A549 (cell line): ENCODE measurements at regions not wholly inside any gene's neighbourhood (a gene's known extent, or its start where the extent isn't known, plus 50 kb on each side); places are given as distances from the start of the nearest gene placed in this dataset.

Experiments
- ATAC-seq, 2 experiments: fragments of 200-7000 bp in 1 of 2; fragments of >200 bp in 1 of 2; cut with Nextera tagmentation in 1 of 2; cut with Tn5 transposase in 1 of 2; 3 replicates each; pipeline versions ENCODE4 v1.8.0 to v1.9.1; 2018 to 2020; ENCODE audit warnings: mild to moderate bottlenecking in 1 of 2, moderate library complexity in 1 of 2
- CTCF ChIA-PET: fragments of 300-600 bp; sonication (Branson Sonifier 250); formaldehyde crosslinking; extraction: SDS; loops from one replicate; lab custom pipeline; 2021; ENCODE audit warnings: antibody characterized with exemption, inconsistent platforms; lab: Yijun Ruan, JAX
- POLR2A ChIA-PET: fragments of 350-600 bp; formaldehyde crosslinking; extraction: SDS; loops from one replicate; lab custom pipeline; 2021; ENCODE audit warnings: antibody characterized with exemption, inconsistent platforms; lab: Yijun Ruan, JAX
- DNase-seq, 2 experiments: peaks; one replicate each; pipeline versions ENCODE4 v3.0.0 to v3.0.0-alpha.2; 2011 to 2016; ENCODE audit warnings: low read depth in 1 of 2, low spot score in 1 of 2
- FAIRE-seq: peaks from 2 replicates; lab custom pipeline; 2011; peaks lifted over from hg19 to GRCh38; lab: Jason Lieb, UNC
- H3K27ac ChIP-seq, 2 experiments: fragments of >200 bp; sonication (Bioruptor Twin); formaldehyde crosslinking; 3 replicates each; pipeline ENCODE4 v1.5.1; 2016 to 2017
- H3K4me1 ChIP-seq: fragments of >200 bp; sonication (Bioruptor Twin); formaldehyde crosslinking; 3 replicates; pipeline ENCODE4 v1.6.1; 2016
- H3K4me2 ChIP-seq: fragments of >200 bp; sonication (Bioruptor Twin); formaldehyde crosslinking; 3 replicates; pipeline ENCODE4 v1.6.1; 2016
- H3K4me3 ChIP-seq: fragments of >200 bp; sonication (Bioruptor Twin); formaldehyde crosslinking; 3 replicates; pipeline ENCODE4 v1.5.1; 2016
- H3K9me3 ChIP-seq: fragments of >200 bp; sonication (Bioruptor Twin); formaldehyde crosslinking; 3 replicates; pipeline ENCODE4 v1.6.1; 2016
- BHLHE40 ChIP-seq: IDR thresholded peaks from 2 replicates; pipeline ENCODE4 v1.6.1; 2012; ENCODE audit warnings: low read depth, low read length, inconsistent platforms
- CBX2 ChIP-seq: fragments of 200-600 bp; sonication (generic); IDR thresholded peaks from 2 replicates; pipeline ENCODE4 v1.6.1; 2016; ENCODE audit warnings: low read depth, mild to moderate bottlenecking, borderline replicate concordance
- EP300 ChIP-seq, 2 experiments: fragments of >200 bp; sonication (Bioruptor Twin); formaldehyde crosslinking; IDR thresholded peaks; 2 replicates in 1 of 2; 3 replicates in 1 of 2; pipeline ENCODE4 v1.6.1; 2016 to 2017
- FOSL2 ChIP-seq, 2 experiments: fragments of 450-650 bp in 1 of 2; fragments of >200 bp in 1 of 2; sonication (Bioruptor Twin) in 1 of 2; formaldehyde crosslinking; IDR thresholded peaks; 2 replicates each; pipeline versions ENCODE4 v1.5.0 to v1.6.1; 2016 to 2020; ENCODE audit warnings: mild to moderate bottlenecking in 1 of 2, moderate library complexity in 1 of 2
- FOXS1 ChIP-seq: fragments of 250-450 bp; sonication (Bioruptor Pico); IDR thresholded peaks from 2 replicates; pipeline ENCODE4 v1.5.0; 2020; ENCODE audit warnings: mild to moderate bottlenecking, moderate library complexity
- HOXA7 ChIP-seq: fragments of 250-450 bp; sonication (Bioruptor Pico); IDR thresholded peaks from 2 replicates; pipeline ENCODE4 v1.5.0; 2020; ENCODE audit warnings: mild to moderate bottlenecking, moderate library complexity
- MYC ChIP-seq: IDR thresholded peaks from 2 replicates; pipeline ENCODE4 v1.6.1; 2012; ENCODE audit warnings: mild to moderate bottlenecking, inconsistent platforms, low read length, improper control_type of control experiment, borderline replicate concordance
- PHF8 ChIP-seq: fragments of 200-600 bp; sonication (generic); IDR thresholded peaks from 2 replicates; pipeline ENCODE4 v1.6.1; 2016; ENCODE audit warnings: low read depth, mild to moderate bottlenecking, antibody characterized with exemption, moderate library complexity, borderline replicate concordance
- POLR2AphosphoS2 ChIP-seq: conservative IDR thresholded peaks from 2 replicates; pipeline ENCODE4 v1.6.1; 2012; ENCODE audit warnings: low read length, improper control_type of control experiment, inconsistent platforms
- RAD21 ChIP-seq, 2 experiments: fragments of >200 bp in 1 of 2; sonication (Bioruptor Twin) in 1 of 2; formaldehyde crosslinking in 1 of 2; IDR thresholded peaks in 1 of 2; conservative IDR thresholded peaks in 1 of 2; 2 replicates in 1 of 2; 3 replicates in 1 of 2; pipeline ENCODE4 v1.6.1; 2012 to 2018; ENCODE audit warnings: inconsistent platforms in 1 of 2
- RFX5 ChIP-seq: fragments of 450-650 bp; IDR thresholded peaks from 2 replicates; pipeline ENCODE4 v1.7.1; 2014; ENCODE audit warnings: antibody characterized with exemption, mild to moderate bottlenecking, moderate library complexity
- ZC3H11A ChIP-seq: fragments of 450-650 bp; IDR thresholded peaks from 2 replicates; pipeline ENCODE4 v1.6.1; 2014; ENCODE audit warnings: antibody characterized with exemption, mild to moderate bottlenecking
- ZFP36 ChIP-seq: fragments of 450-650 bp; IDR thresholded peaks from 2 replicates; pipeline ENCODE4 v1.6.1; 2014; ENCODE audit warnings: borderline replicate concordance; ENCODE audit not compliant: partially characterized antibody
- WGBS: methylation state at CpG from one replicate; pipeline ENCODE4 v1.1.6; 2017; ENCODE audit errors: missing lambda C conversion rate; 5-methylcytosine and 5-hydroxymethylcytosine counted together
- TF ChIP-seq, protein P1 (sequence below): fragments of 250-450 bp; sonication (Bioruptor Pico); IDR thresholded peaks from 2 replicates; pipeline ENCODE4 v1.5.0; 2020; ENCODE audit warnings: low read depth, mild to moderate bottlenecking, moderate library complexity
- TF ChIP-seq, protein P2 (sequence below): fragments of 450-650 bp; IDR thresholded peaks from 2 replicates; pipeline ENCODE4 v1.6.1; 2014; ENCODE audit warnings: antibody characterized with exemption
- TF ChIP-seq, protein P3 (sequence below): IDR thresholded peaks from 2 replicates; pipeline ENCODE4 v1.6.1; 2012; ENCODE audit warnings: low read depth, borderline replicate concordance
- TF ChIP-seq, protein P4 (sequence below): IDR thresholded peaks from 2 replicates; pipeline ENCODE4 v1.6.1; 2012
- TF ChIP-seq, protein P5 (sequence below): fragments of >200 bp; sonication (Bioruptor Twin); formaldehyde crosslinking; IDR thresholded peaks from 3 replicates; pipeline ENCODE4 v1.5.1; 2016

DNA sequence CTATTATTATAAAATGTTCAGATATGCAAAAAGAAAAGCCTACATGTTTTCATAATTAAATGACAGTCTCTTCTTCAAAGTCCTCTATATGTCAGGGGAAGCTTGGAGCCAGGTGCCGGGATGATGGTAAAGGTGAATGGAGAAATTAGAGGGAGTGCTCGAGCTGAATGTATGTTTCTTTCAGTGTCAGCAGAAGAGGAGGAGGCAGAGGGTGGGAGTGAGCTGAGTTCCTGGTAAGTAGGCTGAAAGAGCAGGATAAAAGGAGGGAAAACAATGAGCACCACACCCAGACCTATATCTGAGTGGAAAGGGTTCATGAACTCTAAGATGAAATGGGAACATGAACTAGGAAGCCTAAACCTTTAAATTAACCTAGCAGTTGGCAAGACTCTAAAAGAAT lies 307.6 kb upstream of the NBEA start:
- DNase-seq, result no peak

DNA sequence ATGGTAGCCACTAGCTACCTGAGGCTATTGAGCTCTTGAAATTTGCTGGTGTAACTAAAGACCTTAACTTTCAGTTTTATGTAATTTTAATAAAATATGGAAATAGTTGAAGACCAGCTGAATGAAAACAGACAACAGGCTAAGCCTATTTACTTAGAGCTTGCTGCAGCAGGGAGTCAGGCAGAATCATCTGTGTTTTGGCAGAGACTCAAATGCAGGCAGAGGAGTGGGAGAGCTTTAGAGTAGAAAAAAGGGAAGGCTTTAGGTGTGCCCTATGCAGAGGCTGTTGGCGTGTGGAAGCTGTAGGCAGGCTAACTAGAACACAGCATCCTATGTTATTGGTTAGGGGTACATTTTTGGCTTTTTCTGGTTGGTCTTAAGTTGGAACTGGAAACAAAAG lies 304.9 kb upstream of the NBEA start:
- 88% methylated on average over 1 of the region's 1 CpG for WGBS
- Histone ChIP-seq H3K4me3 (no peak overlapping the region), H3K9me3 (no peaks in the 10 kb centered on the region), H3K4me1 (no peaks in the 10 kb centered on the region), H3K27ac (no peak overlapping the region), H3K4me2 (no peak overlapping the region)
- ChIA-PET POLR2A (no interaction called here), CTCF (no interaction called here)
- ATAC-seq (no peak), DNase-seq (no peak), FAIRE-seq (no peak)
- no peak for TF ChIP-seq FOSL2 (IDR thresholded peaks at IDR 0.05)
- no peak for TF ChIP-seq FOSL2 (CRISPR knock-in tag; IDR thresholded peaks at IDR 0.05)
- no peak for TF ChIP-seq EP300 (IDR thresholded peaks at IDR 0.05)
- no peak for TF ChIP-seq PHF8
- no peak for TF ChIP-seq HOXA7 (CRISPR knock-in tag)
- TF ChIP-seq POLR2AphosphoS2, result no peak
- TF ChIP-seq RFX5, result no peak
- TF ChIP-seq CBX2, result no peak
- TF ChIP-seq, protein P1, sequence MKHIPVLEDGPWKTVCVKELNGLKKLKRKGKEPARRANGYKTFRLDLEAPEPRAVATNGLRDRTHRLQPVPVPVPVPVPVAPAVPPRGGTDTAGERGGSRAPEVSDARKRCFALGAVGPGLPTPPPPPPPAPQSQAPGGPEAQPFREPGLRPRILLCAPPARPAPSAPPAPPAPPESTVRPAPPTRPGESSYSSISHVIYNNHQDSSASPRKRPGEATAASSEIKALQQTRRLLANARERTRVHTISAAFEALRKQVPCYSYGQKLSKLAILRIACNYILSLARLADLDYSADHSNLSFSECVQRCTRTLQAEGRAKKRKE (CRISPR knock-in tag), result no peak
- TF ChIP-seq, protein P2, sequence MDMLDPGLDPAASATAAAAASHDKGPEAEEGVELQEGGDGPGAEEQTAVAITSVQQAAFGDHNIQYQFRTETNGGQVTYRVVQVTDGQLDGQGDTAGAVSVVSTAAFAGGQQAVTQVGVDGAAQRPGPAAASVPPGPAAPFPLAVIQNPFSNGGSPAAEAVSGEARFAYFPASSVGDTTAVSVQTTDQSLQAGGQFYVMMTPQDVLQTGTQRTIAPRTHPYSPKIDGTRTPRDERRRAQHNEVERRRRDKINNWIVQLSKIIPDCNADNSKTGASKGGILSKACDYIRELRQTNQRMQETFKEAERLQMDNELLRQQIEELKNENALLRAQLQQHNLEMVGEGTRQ, result no peak
- no peak for TF ChIP-seq FOXS1
- no peak for TF ChIP-seq BHLHE40

More for the DNA sequence above, 307.6 kb upstream of the NBEA start:
- WGBS, result 78% methylated on average over 2 of the region's 2 CpGs
- H3K27ac ChIP-seq, result no peak overlapping the region
- no peak overlapping the region for H3K4me3 ChIP-seq
- H3K4me2 ChIP-seq, result no peak overlapping the region
- TF ChIP-seq RAD21 (conservative IDR thresholded peaks at IDR 0.05 in 1 of 2, IDR thresholded peaks at IDR 0.05 in 1 of 2) (no peak), ZFP36 (no peak), FOXS1 (no peak), MYC (no peak), ZC3H11A (no peak)
- TF ChIP-seq, protein P3, sequence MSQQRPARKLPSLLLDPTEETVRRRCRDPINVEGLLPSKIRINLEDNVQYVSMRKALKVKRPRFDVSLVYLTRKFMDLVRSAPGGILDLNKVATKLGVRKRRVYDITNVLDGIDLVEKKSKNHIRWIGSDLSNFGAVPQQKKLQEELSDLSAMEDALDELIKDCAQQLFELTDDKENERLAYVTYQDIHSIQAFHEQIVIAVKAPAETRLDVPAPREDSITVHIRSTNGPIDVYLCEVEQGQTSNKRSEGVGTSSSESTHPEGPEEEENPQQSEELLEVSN, result no peak
- TF ChIP-seq, protein P4, sequence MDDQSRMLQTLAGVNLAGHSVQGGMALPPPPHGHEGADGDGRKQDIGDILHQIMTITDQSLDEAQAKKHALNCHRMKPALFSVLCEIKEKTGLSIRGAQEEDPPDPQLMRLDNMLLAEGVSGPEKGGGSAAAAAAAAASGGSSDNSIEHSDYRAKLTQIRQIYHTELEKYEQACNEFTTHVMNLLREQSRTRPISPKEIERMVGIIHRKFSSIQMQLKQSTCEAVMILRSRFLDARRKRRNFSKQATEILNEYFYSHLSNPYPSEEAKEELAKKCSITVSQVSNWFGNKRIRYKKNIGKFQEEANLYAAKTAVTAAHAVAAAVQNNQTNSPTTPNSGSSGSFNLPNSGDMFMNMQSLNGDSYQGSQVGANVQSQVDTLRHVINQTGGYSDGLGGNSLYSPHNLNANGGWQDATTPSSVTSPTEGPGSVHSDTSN, result no peak
- TF ChIP-seq, protein P5, sequence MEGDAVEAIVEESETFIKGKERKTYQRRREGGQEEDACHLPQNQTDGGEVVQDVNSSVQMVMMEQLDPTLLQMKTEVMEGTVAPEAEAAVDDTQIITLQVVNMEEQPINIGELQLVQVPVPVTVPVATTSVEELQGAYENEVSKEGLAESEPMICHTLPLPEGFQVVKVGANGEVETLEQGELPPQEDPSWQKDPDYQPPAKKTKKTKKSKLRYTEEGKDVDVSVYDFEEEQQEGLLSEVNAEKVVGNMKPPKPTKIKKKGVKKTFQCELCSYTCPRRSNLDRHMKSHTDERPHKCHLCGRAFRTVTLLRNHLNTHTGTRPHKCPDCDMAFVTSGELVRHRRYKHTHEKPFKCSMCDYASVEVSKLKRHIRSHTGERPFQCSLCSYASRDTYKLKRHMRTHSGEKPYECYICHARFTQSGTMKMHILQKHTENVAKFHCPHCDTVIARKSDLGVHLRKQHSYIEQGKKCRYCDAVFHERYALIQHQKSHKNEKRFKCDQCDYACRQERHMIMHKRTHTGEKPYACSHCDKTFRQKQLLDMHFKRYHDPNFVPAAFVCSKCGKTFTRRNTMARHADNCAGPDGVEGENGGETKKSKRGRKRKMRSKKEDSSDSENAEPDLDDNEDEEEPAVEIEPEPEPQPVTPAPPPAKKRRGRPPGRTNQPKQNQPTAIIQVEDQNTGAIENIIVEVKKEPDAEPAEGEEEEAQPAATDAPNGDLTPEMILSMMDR, result no peak
- TF ChIP-seq, protein P1 (CRISPR knock-in tag), result no peak
- H3K9me3 ChIP-seq, result no peaks in the 10 kb centered on the region
- H3K4me1 ChIP-seq, result no peaks in the 10 kb centered on the region
- POLR2A ChIA-PET, result no interaction called here
- FAIRE-seq (no peak), ATAC-seq (no peak)
- CTCF ChIA-PET, result no interaction called here
